GM23338 (cell line): ENCODE measurements at regions not wholly inside any gene's neighbourhood (a gene's known extent, or its start where the extent isn't known, plus 50 kb on each side); places are given as distances from the start of the nearest gene placed in this dataset.

Source experiments
- ATAC-seq: fragments of 200-7000 bp; cut with Tn5 transposase; 3 replicates; pipeline ENCODE4 v1.9.1; 2020
- DNase-seq: peaks from one replicate; pipeline ENCODE4 v3.0.0-alpha.2; 2015; ENCODE audit warnings: low spot score
- H2AFZ ChIP-seq: fragments of 200-600 bp; sonication (generic); 2 replicates; pipeline ENCODE4 v1.8.0; 2016; ENCODE audit warnings: antibody characterized with exemption, mild to moderate bottlenecking, moderate library complexity
- H3F3A ChIP-seq: fragments of 200-600 bp; sonication (generic); replicated peaks from 2 replicates; pipeline ENCODE4 v1.8.0; 2017; ENCODE audit warnings: antibody characterized with exemption, mixed run types, low read depth
- H3K27ac ChIP-seq: fragments of 200-600 bp; sonication (generic); 2 replicates; pipeline ENCODE4 v1.6.1; 2016; ENCODE audit warnings: low read depth
- H3K27me3 ChIP-seq: fragments of 200-600 bp; sonication (generic); 2 replicates; pipeline ENCODE4 v1.8.0; 2016; ENCODE audit warnings: mild to moderate bottlenecking, mixed run types, moderate library complexity; ENCODE audit not compliant: insufficient read depth
- H3K36me3 ChIP-seq: fragments of 200-600 bp; sonication (generic); 2 replicates; pipeline ENCODE4 v1.8.0; 2016; ENCODE audit warnings: mild to moderate bottlenecking; ENCODE audit not compliant: insufficient read depth
- H3K4me1 ChIP-seq: fragments of 200-600 bp; sonication (generic); 2 replicates; pipeline ENCODE4 v1.8.0; 2016; ENCODE audit warnings: mild to moderate bottlenecking, moderate library complexity; ENCODE audit not compliant: insufficient read depth
- H3K4me2 ChIP-seq: fragments of 200-600 bp; sonication (generic); 2 replicates; pipeline ENCODE4 v1.7.1; 2017; ENCODE audit warnings: mixed run types
- H3K4me3 ChIP-seq: fragments of 200-600 bp; sonication (generic); 2 replicates; pipeline ENCODE4 v1.6.1; 2016; ENCODE audit warnings: mixed run types
- H3K79me2 ChIP-seq: fragments of 200-600 bp; sonication (generic); replicated peaks from 2 replicates; pipeline ENCODE4 v1.8.0; 2017; ENCODE audit warnings: mild to moderate bottlenecking; ENCODE audit not compliant: insufficient read depth
- H3K9me2 ChIP-seq: fragments of 200-600 bp; sonication (generic); 2 replicates; pipeline ENCODE4 v1.8.0; 2017; ENCODE audit not compliant: insufficient read depth
- H4K20me1 ChIP-seq: fragments of 200-600 bp; sonication (generic); replicated peaks from 2 replicates; pipeline ENCODE4 v1.8.0; 2017; ENCODE audit warnings: mild to moderate bottlenecking; ENCODE audit not compliant: insufficient read depth
- H3K27ac Mint-ChIP-seq: 2 replicates; pipeline ENCODE4 v1.8.0; 2020; ENCODE audit warnings: inconsistent platforms, mild to moderate bottlenecking, moderate library complexity, mixed read lengths
- H3K27me3 Mint-ChIP-seq: 3 replicates; pipeline ENCODE4 v1.8.0; 2022; ENCODE audit warnings: low read depth, mild to moderate bottlenecking, moderate library complexity, mixed read lengths, inconsistent platforms; ENCODE audit not compliant: insufficient read depth, poor library complexity
- H3K36me3 Mint-ChIP-seq: 3 replicates; pipeline ENCODE4 v1.8.0; 2021; ENCODE audit warnings: low read depth, mild to moderate bottlenecking, inconsistent platforms, moderate library complexity, mixed read lengths
- H3K4me1 Mint-ChIP-seq: 3 replicates; pipeline ENCODE4 v1.8.0; 2020; ENCODE audit warnings: mild to moderate bottlenecking, inconsistent platforms, mixed read lengths
- H3K4me3 Mint-ChIP-seq: 3 replicates; pipeline ENCODE4 v1.8.0; 2021; ENCODE audit warnings: moderate library complexity, mild to moderate bottlenecking, inconsistent platforms, mixed read lengths
- H3K9me3 Mint-ChIP-seq: 3 replicates; pipeline ENCODE4 v1.8.0; 2020; ENCODE audit warnings: moderate library complexity, mild to moderate bottlenecking, inconsistent platforms, mixed read lengths
- CREB1 ChIP-seq: fragments of 250-450 bp; sonication (Bioruptor Pico); IDR thresholded peaks from 2 replicates; pipeline ENCODE4 v1.5.0; 2020; ENCODE audit warnings: low read depth, mild to moderate bottlenecking, moderate library complexity
- EZH2 ChIP-seq: fragments of 200-600 bp; sonication (generic); IDR thresholded peaks from one replicate; pipeline ENCODE4 v1.8.0; 2017; ENCODE audit warnings: antibody characterized with exemption, mild to moderate bottlenecking, low read depth; ENCODE audit not compliant: unreplicated experiment
- EZH2phosphoT487 ChIP-seq: fragments of 200-600 bp; sonication (generic); IDR thresholded peaks from one replicate; pipeline ENCODE4 v1.8.1; 2018; ENCODE audit warnings: antibody characterized with exemption; ENCODE audit not compliant: unreplicated experiment
- JUNB ChIP-seq: IDR thresholded peaks from one replicate; pipeline ENCODE4 v1.6.1; 2016; ENCODE audit warnings: antibody characterized with exemption; ENCODE audit not compliant: unreplicated experiment
- NANOG ChIP-seq: IDR thresholded peaks from 2 replicates; pipeline ENCODE4 v1.6.1; 2016; ENCODE audit warnings: antibody characterized with exemption, borderline replicate concordance
- POLR2AphosphoS5 ChIP-seq: IDR thresholded peaks from 2 replicates; pipeline ENCODE4 v1.6.1; 2016; ENCODE audit warnings: antibody characterized with exemption, low read depth
- STAT1 ChIP-seq: IDR thresholded peaks from one replicate; pipeline ENCODE4 v1.6.1; 2016; ENCODE audit warnings: antibody characterized with exemption; ENCODE audit not compliant: unreplicated experiment
- ZNF114 ChIP-seq: fragments of 250-450 bp; sonication (Bioruptor Pico); IDR thresholded peaks from 2 replicates; pipeline ENCODE4 v1.5.0; 2020; ENCODE audit warnings: mild to moderate bottlenecking, moderate library complexity
- ZNF331 ChIP-seq: fragments of 250-450 bp; sonication (Bioruptor Pico); IDR thresholded peaks from 2 replicates; pipeline ENCODE4 v1.5.0; 2020; ENCODE audit warnings: low read depth, mild to moderate bottlenecking, moderate library complexity
- TF ChIP-seq, protein P1 (sequence below): IDR thresholded peaks from one replicate; pipeline ENCODE4 v1.6.1; 2018; ENCODE audit warnings: antibody characterized with exemption; ENCODE audit not compliant: unreplicated experiment
- TF ChIP-seq, protein P2 (sequence below), 2 experiments: fragments of 200-600 bp in 1 of 2; sonication (generic) in 1 of 2; conservative IDR thresholded peaks; 2 replicates each; pipeline versions ENCODE4 v1.5.1 to v1.6.1; 2016 to 2017; ENCODE audit warnings: antibody characterized with exemption in 2 of 2, low read depth in 2 of 2, mild to moderate bottlenecking in 2 of 2, moderate library complexity in 1 of 2
- TF ChIP-seq, protein P3 (sequence below): IDR thresholded peaks from 2 replicates; pipeline ENCODE4 v1.6.1; 2016; ENCODE audit warnings: antibody characterized with exemption
- TF ChIP-seq, protein P4 (sequence below): fragments of 250-450 bp; sonication (Bioruptor Pico); IDR thresholded peaks from 2 replicates; pipeline ENCODE4 v1.5.0; 2020; ENCODE audit warnings: mild to moderate bottlenecking, moderate library complexity

DNA sequence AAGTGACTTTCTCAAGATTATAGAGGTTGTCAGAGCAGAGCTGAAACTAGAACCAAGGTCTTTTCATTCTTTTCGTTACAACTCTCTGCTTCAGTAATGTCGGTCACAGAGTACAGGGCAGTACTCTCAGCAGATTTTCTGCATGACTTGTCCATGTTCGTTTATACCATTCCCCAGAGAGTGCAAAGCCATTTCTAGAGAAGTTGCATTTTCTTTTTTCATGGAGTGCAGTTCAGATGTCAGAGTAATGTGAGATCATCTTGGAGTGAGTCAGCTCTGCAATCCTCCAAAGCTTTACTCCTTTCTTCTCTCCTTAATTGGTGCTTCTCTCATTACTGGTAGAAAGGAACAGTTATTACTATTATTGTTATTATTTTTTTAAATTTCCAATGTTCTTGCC is 115.6 kb upstream of the B3GAT2 start:
- DNase-seq (no peak), ATAC-seq (no peak)
- H3K36me3 Mint-ChIP-seq: no peaks in the 10 kb centered on the region
- Histone ChIP-seq H3K79me2 (no peaks in the 10 kb centered on the region), H3F3A (no peaks in the 10 kb centered on the region), H3K4me1 (no peaks in the 10 kb centered on the region), H3K4me3 (no peak overlapping the region), H2AFZ (no peak overlapping the region), H3K36me3 (no peaks in the 10 kb centered on the region), H3K27me3 (no peaks in the 10 kb centered on the region), H3K9me2 (no peaks in the 10 kb centered on the region; the same call in 1 of the 2 replicates), H3K4me2 (no peak overlapping the region), H4K20me1 (no peaks in the 10 kb centered on the region), H3K27ac (no peak overlapping the region)
- no peak for TF ChIP-seq POLR2AphosphoS5
- TF ChIP-seq ZNF114 (CRISPR knock-in tag): no peak
- TF ChIP-seq, protein P1, sequence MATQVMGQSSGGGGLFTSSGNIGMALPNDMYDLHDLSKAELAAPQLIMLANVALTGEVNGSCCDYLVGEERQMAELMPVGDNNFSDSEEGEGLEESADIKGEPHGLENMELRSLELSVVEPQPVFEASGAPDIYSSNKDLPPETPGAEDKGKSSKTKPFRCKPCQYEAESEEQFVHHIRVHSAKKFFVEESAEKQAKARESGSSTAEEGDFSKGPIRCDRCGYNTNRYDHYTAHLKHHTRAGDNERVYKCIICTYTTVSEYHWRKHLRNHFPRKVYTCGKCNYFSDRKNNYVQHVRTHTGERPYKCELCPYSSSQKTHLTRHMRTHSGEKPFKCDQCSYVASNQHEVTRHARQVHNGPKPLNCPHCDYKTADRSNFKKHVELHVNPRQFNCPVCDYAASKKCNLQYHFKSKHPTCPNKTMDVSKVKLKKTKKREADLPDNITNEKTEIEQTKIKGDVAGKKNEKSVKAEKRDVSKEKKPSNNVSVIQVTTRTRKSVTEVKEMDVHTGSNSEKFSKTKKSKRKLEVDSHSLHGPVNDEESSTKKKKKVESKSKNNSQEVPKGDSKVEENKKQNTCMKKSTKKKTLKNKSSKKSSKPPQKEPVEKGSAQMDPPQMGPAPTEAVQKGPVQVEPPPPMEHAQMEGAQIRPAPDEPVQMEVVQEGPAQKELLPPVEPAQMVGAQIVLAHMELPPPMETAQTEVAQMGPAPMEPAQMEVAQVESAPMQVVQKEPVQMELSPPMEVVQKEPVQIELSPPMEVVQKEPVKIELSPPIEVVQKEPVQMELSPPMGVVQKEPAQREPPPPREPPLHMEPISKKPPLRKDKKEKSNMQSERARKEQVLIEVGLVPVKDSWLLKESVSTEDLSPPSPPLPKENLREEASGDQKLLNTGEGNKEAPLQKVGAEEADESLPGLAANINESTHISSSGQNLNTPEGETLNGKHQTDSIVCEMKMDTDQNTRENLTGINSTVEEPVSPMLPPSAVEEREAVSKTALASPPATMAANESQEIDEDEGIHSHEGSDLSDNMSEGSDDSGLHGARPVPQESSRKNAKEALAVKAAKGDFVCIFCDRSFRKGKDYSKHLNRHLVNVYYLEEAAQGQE: no peak
- no peak for TF ChIP-seq JUNB
- TF ChIP-seq, protein P2, sequence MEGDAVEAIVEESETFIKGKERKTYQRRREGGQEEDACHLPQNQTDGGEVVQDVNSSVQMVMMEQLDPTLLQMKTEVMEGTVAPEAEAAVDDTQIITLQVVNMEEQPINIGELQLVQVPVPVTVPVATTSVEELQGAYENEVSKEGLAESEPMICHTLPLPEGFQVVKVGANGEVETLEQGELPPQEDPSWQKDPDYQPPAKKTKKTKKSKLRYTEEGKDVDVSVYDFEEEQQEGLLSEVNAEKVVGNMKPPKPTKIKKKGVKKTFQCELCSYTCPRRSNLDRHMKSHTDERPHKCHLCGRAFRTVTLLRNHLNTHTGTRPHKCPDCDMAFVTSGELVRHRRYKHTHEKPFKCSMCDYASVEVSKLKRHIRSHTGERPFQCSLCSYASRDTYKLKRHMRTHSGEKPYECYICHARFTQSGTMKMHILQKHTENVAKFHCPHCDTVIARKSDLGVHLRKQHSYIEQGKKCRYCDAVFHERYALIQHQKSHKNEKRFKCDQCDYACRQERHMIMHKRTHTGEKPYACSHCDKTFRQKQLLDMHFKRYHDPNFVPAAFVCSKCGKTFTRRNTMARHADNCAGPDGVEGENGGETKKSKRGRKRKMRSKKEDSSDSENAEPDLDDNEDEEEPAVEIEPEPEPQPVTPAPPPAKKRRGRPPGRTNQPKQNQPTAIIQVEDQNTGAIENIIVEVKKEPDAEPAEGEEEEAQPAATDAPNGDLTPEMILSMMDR (conservative IDR thresholded peaks at IDR 0.05; ENCODE audit: low read depth in 2 of 2): no peak
- no peak for TF ChIP-seq EZH2
- TF ChIP-seq NANOG: no peak
- no peak for TF ChIP-seq STAT1
- no peak for TF ChIP-seq ZNF331
- TF ChIP-seq, protein P3, sequence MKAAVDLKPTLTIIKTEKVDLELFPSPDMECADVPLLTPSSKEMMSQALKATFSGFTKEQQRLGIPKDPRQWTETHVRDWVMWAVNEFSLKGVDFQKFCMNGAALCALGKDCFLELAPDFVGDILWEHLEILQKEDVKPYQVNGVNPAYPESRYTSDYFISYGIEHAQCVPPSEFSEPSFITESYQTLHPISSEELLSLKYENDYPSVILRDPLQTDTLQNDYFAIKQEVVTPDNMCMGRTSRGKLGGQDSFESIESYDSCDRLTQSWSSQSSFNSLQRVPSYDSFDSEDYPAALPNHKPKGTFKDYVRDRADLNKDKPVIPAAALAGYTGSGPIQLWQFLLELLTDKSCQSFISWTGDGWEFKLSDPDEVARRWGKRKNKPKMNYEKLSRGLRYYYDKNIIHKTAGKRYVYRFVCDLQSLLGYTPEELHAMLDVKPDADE: no peak
- TF ChIP-seq EZH2phosphoT487: no peak
- TF ChIP-seq CREB1: no peak
- TF ChIP-seq, protein P4, sequence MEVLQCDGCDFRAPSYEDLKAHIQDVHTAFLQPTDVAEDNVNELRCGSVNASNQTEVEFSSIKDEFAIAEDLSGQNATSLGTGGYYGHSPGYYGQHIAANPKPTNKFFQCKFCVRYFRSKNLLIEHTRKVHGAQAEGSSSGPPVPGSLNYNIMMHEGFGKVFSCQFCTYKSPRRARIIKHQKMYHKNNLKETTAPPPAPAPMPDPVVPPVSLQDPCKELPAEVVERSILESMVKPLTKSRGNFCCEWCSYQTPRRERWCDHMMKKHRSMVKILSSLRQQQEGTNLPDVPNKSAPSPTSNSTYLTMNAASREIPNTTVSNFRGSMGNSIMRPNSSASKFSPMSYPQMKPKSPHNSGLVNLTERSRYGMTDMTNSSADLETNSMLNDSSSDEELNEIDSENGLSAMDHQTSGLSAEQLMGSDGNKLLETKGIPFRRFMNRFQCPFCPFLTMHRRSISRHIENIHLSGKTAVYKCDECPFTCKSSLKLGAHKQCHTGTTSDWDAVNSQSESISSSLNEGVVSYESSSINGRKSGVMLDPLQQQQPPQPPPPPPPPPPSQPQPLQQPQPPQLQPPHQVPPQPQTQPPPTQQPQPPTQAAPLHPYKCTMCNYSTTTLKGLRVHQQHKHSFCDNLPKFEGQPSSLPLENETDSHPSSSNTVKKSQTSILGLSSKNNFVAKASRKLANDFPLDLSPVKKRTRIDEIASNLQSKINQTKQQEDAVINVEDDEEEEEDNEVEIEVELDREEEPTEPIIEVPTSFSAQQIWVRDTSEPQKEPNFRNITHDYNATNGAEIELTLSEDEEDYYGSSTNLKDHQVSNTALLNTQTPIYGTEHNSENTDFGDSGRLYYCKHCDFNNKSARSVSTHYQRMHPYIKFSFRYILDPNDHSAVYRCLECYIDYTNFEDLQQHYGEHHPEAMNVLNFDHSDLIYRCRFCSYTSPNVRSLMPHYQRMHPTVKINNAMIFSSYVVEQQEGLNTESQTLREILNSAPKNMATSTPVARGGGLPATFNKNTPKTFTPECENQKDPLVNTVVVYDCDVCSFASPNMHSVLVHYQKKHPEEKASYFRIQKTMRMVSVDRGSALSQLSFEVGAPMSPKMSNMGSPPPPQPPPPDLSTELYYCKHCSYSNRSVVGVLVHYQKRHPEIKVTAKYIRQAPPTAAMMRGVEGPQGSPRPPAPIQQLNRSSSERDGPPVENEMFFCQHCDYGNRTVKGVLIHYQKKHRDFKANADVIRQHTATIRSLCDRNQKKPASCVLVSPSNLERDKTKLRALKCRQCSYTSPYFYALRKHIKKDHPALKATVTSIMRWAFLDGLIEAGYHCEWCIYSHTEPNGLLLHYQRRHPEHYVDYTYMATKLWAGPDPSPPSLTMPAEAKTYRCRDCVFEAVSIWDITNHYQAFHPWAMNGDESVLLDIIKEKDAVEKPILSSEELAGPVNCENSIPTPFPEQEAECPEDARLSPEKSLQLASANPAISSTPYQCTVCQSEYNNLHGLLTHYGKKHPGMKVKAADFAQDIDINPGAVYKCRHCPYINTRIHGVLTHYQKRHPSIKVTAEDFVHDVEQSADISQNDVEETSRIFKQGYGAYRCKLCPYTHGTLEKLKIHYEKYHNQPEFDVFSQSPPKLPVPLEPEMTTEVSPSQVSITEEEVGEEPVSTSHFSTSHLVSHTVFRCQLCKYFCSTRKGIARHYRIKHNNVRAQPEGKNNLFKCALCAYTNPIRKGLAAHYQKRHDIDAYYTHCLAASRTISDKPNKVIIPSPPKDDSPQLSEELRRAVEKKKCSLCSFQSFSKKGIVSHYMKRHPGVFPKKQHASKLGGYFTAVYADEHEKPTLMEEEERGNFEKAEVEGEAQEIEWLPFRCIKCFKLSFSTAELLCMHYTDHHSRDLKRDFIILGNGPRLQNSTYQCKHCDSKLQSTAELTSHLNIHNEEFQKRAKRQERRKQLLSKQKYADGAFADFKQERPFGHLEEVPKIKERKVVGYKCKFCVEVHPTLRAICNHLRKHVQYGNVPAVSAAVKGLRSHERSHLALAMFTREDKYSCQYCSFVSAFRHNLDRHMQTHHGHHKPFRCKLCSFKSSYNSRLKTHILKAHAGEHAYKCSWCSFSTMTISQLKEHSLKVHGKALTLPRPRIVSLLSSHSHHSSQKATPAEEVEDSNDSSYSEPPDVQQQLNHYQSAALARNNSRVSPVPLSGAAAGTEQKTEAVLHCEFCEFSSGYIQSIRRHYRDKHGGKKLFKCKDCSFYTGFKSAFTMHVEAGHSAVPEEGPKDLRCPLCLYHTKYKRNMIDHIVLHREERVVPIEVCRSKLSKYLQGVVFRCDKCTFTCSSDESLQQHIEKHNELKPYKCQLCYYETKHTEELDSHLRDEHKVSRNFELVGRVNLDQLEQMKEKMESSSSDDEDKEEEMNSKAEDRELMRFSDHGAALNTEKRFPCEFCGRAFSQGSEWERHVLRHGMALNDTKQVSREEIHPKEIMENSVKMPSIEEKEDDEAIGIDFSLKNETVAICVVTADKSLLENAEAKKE (CRISPR knock-in tag): no peak
- 0 out of 3 replicates have a peak, but pooled peaks cover 1% of the 10 kb centered on the region for H3K9me3 Mint-ChIP-seq
- no peak overlapping the region for H3K27ac Mint-ChIP-seq
- H3K4me3 Mint-ChIP-seq: no peak overlapping the region
- H3K27me3 Mint-ChIP-seq: peaks cover 2% of the 10 kb centered on the region
- H3K4me1 Mint-ChIP-seq: no peaks in the 10 kb centered on the region
